Adipocyte (in vitro differentiated cells): ENCODE measurements at regions not wholly inside any gene's neighbourhood (a gene's known extent, or its start where the extent isn't known, plus 50 kb on each side); places are given as distances from the start of the nearest gene placed in this dataset.

Experiments used
- DNase-seq: peaks from one replicate; pipeline ENCODE4 v3.0.0-alpha.2; 2015; ENCODE audit warnings: low read depth
- H3K27me3 ChIP-seq: replicated peaks from 2 replicates; pipeline ENCODE4 v1.7.0; 2013; ENCODE audit warnings: mild to moderate bottlenecking, low read length, moderate library complexity; ENCODE audit not compliant: control insufficient read depth, insufficient read depth
- H3K36me3 ChIP-seq: 2 replicates; pipeline ENCODE4 v1.7.0; 2013; ENCODE audit warnings: low read length, mild to moderate bottlenecking, moderate library complexity; ENCODE audit not compliant: control insufficient read depth, insufficient read depth, severe bottlenecking
- H3K4me1 ChIP-seq: 2 replicates; pipeline ENCODE4 v1.7.0; 2013; ENCODE audit warnings: mild to moderate bottlenecking, low read length, moderate library complexity; ENCODE audit not compliant: control insufficient read depth, insufficient read depth
- H3K4me3 ChIP-seq: 2 replicates; pipeline ENCODE4 v1.7.0; 2013; ENCODE audit warnings: mild to moderate bottlenecking, low read length, moderate library complexity
- H3K9ac ChIP-seq: 2 replicates; pipeline ENCODE4 v1.7.0; 2013; ENCODE audit warnings: mild to moderate bottlenecking, low read length, moderate library complexity
- H3K9me3 ChIP-seq: 2 replicates; pipeline ENCODE4 v1.7.0; 2013; ENCODE audit warnings: mild to moderate bottlenecking, low read length, moderate library complexity; ENCODE audit not compliant: control insufficient read depth

- H3K9me3 ChIP-seq = no peaks in the 10 kb centered on the region
- no peak overlapping the region for H3K4me3 ChIP-seq
- peaks cover 10% of the 10 kb centered on the region for H3K4me1 ChIP-seq
- peak; percentile 62 for DNase-seq
- no peak overlapping the region for H3K9ac ChIP-seq
- no peaks in the 10 kb centered on the region for H3K27me3 ChIP-seq
- H3K36me3 ChIP-seq = no peaks in the 10 kb centered on the region
Observed at GRCh38 chr9:81874931-81875330, 53.3 kb upstream of the SPATA31D4 start.

- no peak overlapping the region for H3K4me3 ChIP-seq
- H3K27me3 ChIP-seq = no peaks in the 10 kb centered on the region
- no peaks in the 10 kb centered on the region for H3K36me3 ChIP-seq
Observed at GRCh38 chr9:81877047-81877446, 51.2 kb upstream of the SPATA31D4 start.

More at GRCh38 chr9:81877047-81877446, 51.2 kb upstream of the SPATA31D4 start:
- no peak for DNase-seq
- Histone ChIP-seq H3K9me3 (no peaks in the 10 kb centered on the region), H3K4me1 (peaks cover 3% of the 10 kb centered on the region), H3K9ac (no peak overlapping the region)
